ENCODE measurements at regions not wholly inside any gene's neighbourhood (a gene's known extent, or its start where the extent isn't known, plus 50 kb on each side); places are given as distances from the start of the nearest gene placed in this dataset.
"Not testable (repeated sequence)": the region's sequence is repeated elsewhere in the genome, so short reads cannot be mapped to it uniquely, and the experiment has no call there.

- no peaks in the 10 kb centered on the region for H3K36me3 Mint-ChIP-seq (ENCODE audit: low read depth)
- intact Hi-C loops (cut with micrococcal nuclease) = no loop called here
- H3K4me1 Mint-ChIP-seq (ENCODE audit: low read depth) = no peaks in the 10 kb centered on the region
- no peak overlapping the region for H3K4me3 Mint-ChIP-seq
- no peaks in the 10 kb centered on the region for H3K9me3 Mint-ChIP-seq
- H3K27me3 Mint-ChIP-seq = no peaks in the 10 kb centered on the region
- H3K27ac Mint-ChIP-seq = no peak overlapping the region
Measured at GRCh38 chr2:71927757-71928715, 219.6 kb downstream of the CYP26B1 start.

- intact Hi-C loops (cut with micrococcal nuclease) = no loop called here
- H3K27me3 Mint-ChIP-seq = no peaks in the 10 kb centered on the region
- no peaks in the 10 kb centered on the region for H3K36me3 Mint-ChIP-seq (ENCODE audit: low read depth)
- H3K27ac Mint-ChIP-seq = no peak overlapping the region
- no peaks in the 10 kb centered on the region for H3K4me1 Mint-ChIP-seq (ENCODE audit: low read depth)
- H3K4me3 Mint-ChIP-seq = no peak overlapping the region
- H3K9me3 Mint-ChIP-seq = no peaks in the 10 kb centered on the region
Measured at GRCh38 chr2:71926876-71927756, 220.5 kb downstream of the CYP26B1 start.

GRCh38 chr2:71926089-71926447, 221.6 kb downstream of the CYP26B1 start:
- Mint-ChIP-seq H3K9me3 (peaks cover 3% of the 10 kb centered on the region), H3K27me3 (no peaks in the 10 kb centered on the region), H3K4me3 (no peak overlapping the region), H3K36me3 (ENCODE audit: low read depth) (no peaks in the 10 kb centered on the region), H3K4me1 (ENCODE audit: low read depth) (peaks cover 2% of the 10 kb centered on the region), H3K27ac (no peak overlapping the region)
- intact Hi-C loops (cut with micrococcal nuclease) = no loop called here

DNA sequence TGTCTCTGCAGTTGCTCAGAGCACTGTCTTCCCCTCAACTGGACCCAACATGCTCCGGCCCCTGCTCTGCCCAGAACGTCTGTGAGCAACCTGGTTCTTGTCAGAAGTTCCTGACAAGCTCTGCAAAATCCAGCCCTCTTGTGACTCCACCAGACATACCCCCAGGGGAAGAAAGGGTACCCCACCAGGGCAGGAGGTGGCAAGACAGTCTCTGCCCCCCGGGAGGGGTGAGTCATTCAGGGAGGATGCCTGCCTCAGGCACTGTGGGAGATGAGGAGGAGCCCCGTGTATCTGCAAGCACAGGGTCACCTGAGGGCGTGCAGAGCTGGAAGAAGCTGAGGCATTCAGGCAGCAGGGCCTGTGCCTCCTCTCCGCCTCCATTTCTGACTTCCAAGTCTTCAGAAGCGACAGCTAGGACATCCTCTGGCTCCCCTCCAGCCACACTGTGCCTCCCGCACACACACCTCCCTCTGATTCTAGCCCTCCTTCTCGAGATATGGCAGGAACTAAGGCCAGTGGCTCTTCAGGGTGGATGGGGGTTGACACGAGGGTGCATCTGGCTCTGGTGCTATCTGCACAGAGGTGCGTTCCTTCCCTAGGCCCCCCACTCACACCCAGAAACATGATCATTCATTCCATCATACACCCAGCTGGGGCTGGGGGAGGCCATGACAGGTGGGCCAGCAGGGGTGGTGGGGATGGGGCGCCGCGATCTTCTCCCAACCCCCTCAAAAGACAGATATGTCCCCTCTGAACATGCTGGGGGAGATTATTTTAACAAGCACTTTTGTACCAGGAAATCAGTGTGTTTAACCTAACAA, 222.2 kb downstream of the CYP26B1 start:
- no peaks in the 10 kb centered on the region for H3K27me3 Mint-ChIP-seq
- intact Hi-C loops (cut with micrococcal nuclease) = no loop called here
- no peak overlapping the region for H3K4me3 Mint-ChIP-seq
- no peaks in the 10 kb centered on the region for H3K36me3 Mint-ChIP-seq (ENCODE audit: low read depth)
- H3K27ac Mint-ChIP-seq = no peak overlapping the region
- H3K4me1 Mint-ChIP-seq (ENCODE audit: low read depth) = peaks cover 8% of the 10 kb centered on the region
- H3K9me3 Mint-ChIP-seq = peaks cover 9% of the 10 kb centered on the region

DNA sequence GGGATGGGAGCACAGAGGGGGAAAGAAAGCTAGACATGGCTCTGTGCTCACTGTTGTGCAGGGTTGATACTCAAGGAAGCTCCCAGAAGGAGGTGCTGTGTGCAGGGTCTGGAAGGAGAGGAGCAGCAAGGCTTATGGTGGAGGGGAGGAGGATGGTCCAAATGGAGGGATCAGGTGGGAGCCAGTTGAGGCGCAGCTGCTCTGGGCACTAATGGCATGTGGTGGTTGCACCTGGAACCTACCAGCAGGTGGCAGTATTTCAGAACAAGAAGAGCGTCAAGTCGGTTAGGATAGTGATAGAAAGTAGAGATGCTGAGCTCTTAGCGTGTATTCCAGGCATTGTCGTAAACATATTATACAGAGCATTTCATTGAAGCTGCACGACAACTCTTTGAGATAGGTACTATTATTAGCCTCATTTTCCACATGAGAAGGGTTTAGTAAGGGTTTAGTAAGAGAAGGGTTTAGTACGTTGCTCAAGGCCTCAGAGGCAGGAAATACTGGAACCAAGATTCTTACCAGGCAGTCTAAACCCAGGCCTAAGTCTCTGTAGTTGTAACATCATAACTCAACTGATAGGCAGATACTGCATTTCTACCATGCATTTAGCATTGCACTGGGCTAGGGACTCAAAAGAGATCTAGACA, 223.7 kb downstream of the CYP26B1 start:
- no peak overlapping the region for H3K4me3 Mint-ChIP-seq
- intact Hi-C loops (cut with micrococcal nuclease) = loop anchor here (1.0 kb wide), 3 partner anchors 226 to 821 kb away; no protein-coding TSS in a partner anchor
- no peaks in the 10 kb centered on the region for H3K27me3 Mint-ChIP-seq
- peaks cover 9% of the 10 kb centered on the region for H3K9me3 Mint-ChIP-seq
- no peak overlapping the region for H3K27ac Mint-ChIP-seq
- H3K36me3 Mint-ChIP-seq (ENCODE audit: low read depth) = no peaks in the 10 kb centered on the region
- H3K4me1 Mint-ChIP-seq (ENCODE audit: low read depth) = peaks cover 9% of the 10 kb centered on the region

DNA sequence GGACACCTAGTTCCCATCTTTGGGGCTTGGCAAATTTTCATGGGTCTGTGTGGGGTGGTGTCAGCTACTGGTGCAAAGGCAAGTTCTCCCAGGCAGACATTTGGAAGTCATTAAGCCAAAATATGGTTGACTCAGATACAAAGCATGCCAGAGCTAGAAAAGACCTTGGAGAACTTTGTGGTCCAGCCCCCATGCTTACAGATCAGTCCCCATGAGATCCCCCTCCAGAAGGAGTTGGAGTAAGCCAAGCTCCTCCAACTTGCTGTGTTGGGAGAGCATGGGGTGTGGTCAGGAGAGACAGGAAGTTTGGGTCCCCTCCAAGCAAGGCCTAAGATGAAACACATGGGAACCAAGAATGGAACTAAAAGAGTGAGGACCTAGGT, 224.5 kb downstream of the CYP26B1 start:
- Mint-ChIP-seq H3K27me3 (peaks cover 3% of the 10 kb centered on the region), H3K9me3 (peaks cover 17% of the 10 kb centered on the region), H3K36me3 (ENCODE audit: low read depth) (no peaks in the 10 kb centered on the region), H3K4me1 (ENCODE audit: low read depth) (peaks cover 9% of the 10 kb centered on the region), H3K4me3 (no peak overlapping the region), H3K27ac (no peak overlapping the region)
- intact Hi-C loops (cut with micrococcal nuclease) = no loop called here

DNA sequence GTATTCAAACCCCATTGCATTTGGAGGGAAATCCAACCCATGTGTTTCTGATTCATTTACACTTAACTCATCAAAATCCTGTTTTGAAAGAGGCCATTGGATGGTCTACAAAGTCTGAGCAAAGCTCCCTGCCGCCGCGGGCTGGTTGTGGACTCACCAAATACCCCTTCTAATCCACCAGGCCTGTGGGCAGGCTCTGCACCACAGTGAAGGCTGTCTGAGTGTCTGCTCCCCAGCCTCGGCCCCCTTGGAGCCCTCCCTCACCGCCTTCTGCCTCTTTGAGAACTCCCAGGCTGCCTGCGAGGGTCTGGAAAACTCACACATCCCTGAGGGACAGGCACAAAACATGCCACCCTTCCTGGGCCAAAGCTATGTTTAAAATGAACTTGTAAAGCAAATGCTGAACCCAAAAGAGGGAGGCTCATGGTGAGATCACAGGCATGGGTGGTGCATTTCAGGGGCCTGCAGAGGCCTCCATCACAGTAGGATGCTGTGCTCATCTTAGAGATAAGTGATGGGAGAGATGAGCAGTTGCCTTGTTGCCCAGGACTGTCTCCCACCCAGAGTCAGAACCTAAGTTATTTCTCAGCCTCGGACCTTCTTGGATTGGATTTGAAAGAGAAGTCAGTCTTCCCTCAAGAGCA, 225.0 kb downstream of the CYP26B1 start:
- peaks cover 9% of the 10 kb centered on the region for H3K4me1 Mint-ChIP-seq (ENCODE audit: low read depth)
- peaks cover 19% of the 10 kb centered on the region for H3K9me3 Mint-ChIP-seq

DNA sequence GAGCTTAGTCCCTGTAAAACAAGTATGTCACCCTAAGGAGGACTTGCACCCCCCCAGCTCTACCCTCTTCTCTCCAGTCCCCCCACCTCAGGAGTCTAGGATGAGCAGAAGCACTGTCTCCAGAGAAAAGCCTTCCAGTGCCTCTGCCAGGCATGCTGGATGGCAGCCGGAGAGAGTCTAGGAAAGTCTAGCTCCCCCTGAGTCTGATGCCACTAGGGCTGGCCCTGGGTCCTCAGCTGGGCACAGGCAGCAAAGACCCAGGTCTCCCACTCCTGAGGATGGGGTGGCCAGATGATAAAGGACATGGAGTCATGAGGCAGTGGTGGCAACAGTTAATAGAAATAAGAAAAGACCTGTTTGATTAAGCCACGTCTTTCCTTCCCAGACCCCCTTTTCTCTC, 225.6 kb downstream of the CYP26B1 start:
- Mint-ChIP-seq H3K36me3 (ENCODE audit: low read depth) (no peaks in the 10 kb centered on the region), H3K9me3 (peaks cover 19% of the 10 kb centered on the region), H3K4me3 (no peak overlapping the region), H3K27me3 (peaks cover 3% of the 10 kb centered on the region), H3K27ac (no peak overlapping the region), H3K4me1 (ENCODE audit: low read depth) (peaks cover 9% of the 10 kb centered on the region)
- intact Hi-C loops (cut with micrococcal nuclease) = no loop called here

More for the DNA sequence above, 225.0 kb downstream of the CYP26B1 start:
- intact Hi-C loops (cut with micrococcal nuclease) = no loop called here
- peaks cover 3% of the 10 kb centered on the region for H3K27me3 Mint-ChIP-seq
- H3K4me3 Mint-ChIP-seq = no peak overlapping the region
- H3K27ac Mint-ChIP-seq = no peak overlapping the region
- H3K36me3 Mint-ChIP-seq (ENCODE audit: low read depth) = no peaks in the 10 kb centered on the region

GRCh38 chr2:71920819-71921218, 226.8 kb downstream of the CYP26B1 start:
- H3K36me3 Mint-ChIP-seq (ENCODE audit: low read depth); intact Hi-C loops (cut with micrococcal nuclease); H3K27me3 Mint-ChIP-seq; H3K4me1 Mint-ChIP-seq (ENCODE audit: low read depth); H3K4me3 Mint-ChIP-seq; H3K27ac Mint-ChIP-seq: not testable (repeated sequence)
- peaks cover 19% of the 10 kb centered on the region for H3K9me3 Mint-ChIP-seq

DNA sequence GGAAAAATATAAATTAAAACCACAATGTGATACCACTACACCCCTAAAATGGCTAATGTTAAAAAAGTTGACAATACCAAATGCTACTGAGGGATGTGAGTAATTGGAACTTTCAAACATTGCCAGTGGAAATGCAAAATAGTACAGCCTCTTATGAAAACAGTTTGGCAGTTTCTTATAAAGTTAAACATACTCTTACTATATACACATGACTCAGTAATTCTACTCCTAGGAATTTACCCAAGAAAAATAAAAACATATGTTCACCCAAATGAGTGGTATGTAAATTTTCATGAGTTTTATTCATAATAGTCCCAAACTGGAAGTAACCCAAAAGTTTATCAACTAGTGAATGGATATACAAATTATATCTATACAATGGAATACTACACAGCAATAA, 228.0 kb downstream of the CYP26B1 start:
- intact Hi-C loops (cut with micrococcal nuclease) = no loop called here
- peaks cover 5% of the 10 kb centered on the region for H3K27me3 Mint-ChIP-seq
- H3K4me1 Mint-ChIP-seq (ENCODE audit: low read depth) = peaks cover 9% of the 10 kb centered on the region
- no peak overlapping the region for H3K4me3 Mint-ChIP-seq
- H3K9me3 Mint-ChIP-seq = peaks cover 19% of the 10 kb centered on the region
- no peaks in the 10 kb centered on the region for H3K36me3 Mint-ChIP-seq (ENCODE audit: low read depth)
- no peak overlapping the region for H3K27ac Mint-ChIP-seq

GRCh38 chr2:71910277-71910676, 237.4 kb downstream of the CYP26B1 start:
- Mint-ChIP-seq H3K27me3 (peaks cover 5% of the 10 kb centered on the region), H3K4me3 (no peak overlapping the region), H3K27ac (no peak overlapping the region), H3K4me1 (ENCODE audit: low read depth) (no peaks in the 10 kb centered on the region), H3K9me3 (peaks cover 18% of the 10 kb centered on the region), H3K36me3 (ENCODE audit: low read depth) (no peaks in the 10 kb centered on the region)
- intact Hi-C loops (cut with micrococcal nuclease) = no loop called here

GRCh38 chr2:71908798-71909197, 238.9 kb downstream of the CYP26B1 start:
- Mint-ChIP-seq H3K27me3 (peaks cover 7% of the 10 kb centered on the region), H3K27ac (no peak overlapping the region), H3K4me1 (ENCODE audit: low read depth) (no peaks in the 10 kb centered on the region), H3K4me3 (no peak overlapping the region), H3K9me3 (peaks cover 18% of the 10 kb centered on the region), H3K36me3 (ENCODE audit: low read depth) (no peaks in the 10 kb centered on the region)
- intact Hi-C loops (cut with micrococcal nuclease) = no loop called here

GRCh38 chr2:71907503-71907902, 240.2 kb downstream of the CYP26B1 start:
- peaks cover 5% of the 10 kb centered on the region for H3K27me3 Mint-ChIP-seq

More at GRCh38 chr2:71907503-71907902, 240.2 kb downstream of the CYP26B1 start:
- Mint-ChIP-seq H3K36me3 (ENCODE audit: low read depth) (no peaks in the 10 kb centered on the region), H3K27ac (no peak overlapping the region), H3K4me1 (ENCODE audit: low read depth) (no peaks in the 10 kb centered on the region), H3K4me3 (no peak overlapping the region), H3K9me3 (peaks cover 18% of the 10 kb centered on the region)
- intact Hi-C loops (cut with micrococcal nuclease) = no loop called here
